ENCODE measurements at regions not wholly inside any gene's neighbourhood (a gene's known extent, or its start where the extent isn't known, plus 50 kb on each side); places are given as distances from the start of the nearest gene placed in this dataset.

DNA sequence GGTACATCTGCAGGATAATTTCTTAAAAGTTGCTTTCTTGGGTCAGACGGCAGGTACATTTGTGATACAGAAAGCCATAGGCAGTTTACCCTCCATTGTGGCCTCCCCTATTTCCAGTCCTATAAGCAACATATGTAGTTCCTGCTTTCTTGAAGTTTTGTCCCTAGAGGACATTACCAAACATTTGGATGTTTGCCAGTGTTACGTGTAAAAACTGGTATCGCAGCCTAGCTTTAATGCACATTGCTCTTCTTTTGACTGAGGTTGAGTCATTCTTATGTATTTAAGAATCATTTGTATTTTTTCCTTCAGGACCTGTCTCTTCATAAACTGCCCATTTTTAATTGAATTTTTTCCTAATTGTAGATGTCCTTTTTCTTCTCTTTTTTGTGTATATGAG is 114.3 kb downstream of the DIPK2A start:
- Histone ChIP-seq H3K27me3 (no peaks in the 10 kb centered on the region), H3K4me1 (no peaks in the 10 kb centered on the region), H3K27ac (no peak overlapping the region), H3K36me3 (no peaks in the 10 kb centered on the region), H3K9me3 (peaks cover 0 to 4% (median 0%) of the 10 kb centered on the region in 4 donors), H3K4me3 (no peak overlapping the region)
- no peak for DNase-seq (ENCODE audit: low spot score in 2 of 2)
- no peak for TF ChIP-seq POLR2A (IDR thresholded peaks at IDR 0.05)
- TF ChIP-seq EP300 (IDR thresholded peaks at IDR 0.05): no peak
- TF ChIP-seq, protein P1, sequence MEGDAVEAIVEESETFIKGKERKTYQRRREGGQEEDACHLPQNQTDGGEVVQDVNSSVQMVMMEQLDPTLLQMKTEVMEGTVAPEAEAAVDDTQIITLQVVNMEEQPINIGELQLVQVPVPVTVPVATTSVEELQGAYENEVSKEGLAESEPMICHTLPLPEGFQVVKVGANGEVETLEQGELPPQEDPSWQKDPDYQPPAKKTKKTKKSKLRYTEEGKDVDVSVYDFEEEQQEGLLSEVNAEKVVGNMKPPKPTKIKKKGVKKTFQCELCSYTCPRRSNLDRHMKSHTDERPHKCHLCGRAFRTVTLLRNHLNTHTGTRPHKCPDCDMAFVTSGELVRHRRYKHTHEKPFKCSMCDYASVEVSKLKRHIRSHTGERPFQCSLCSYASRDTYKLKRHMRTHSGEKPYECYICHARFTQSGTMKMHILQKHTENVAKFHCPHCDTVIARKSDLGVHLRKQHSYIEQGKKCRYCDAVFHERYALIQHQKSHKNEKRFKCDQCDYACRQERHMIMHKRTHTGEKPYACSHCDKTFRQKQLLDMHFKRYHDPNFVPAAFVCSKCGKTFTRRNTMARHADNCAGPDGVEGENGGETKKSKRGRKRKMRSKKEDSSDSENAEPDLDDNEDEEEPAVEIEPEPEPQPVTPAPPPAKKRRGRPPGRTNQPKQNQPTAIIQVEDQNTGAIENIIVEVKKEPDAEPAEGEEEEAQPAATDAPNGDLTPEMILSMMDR (IDR thresholded peaks at IDR 0.05): no peak
- 38 to 40% methylated on average over 3 of the region's 3 CpGs for WGBS, 2 donors

DNA sequence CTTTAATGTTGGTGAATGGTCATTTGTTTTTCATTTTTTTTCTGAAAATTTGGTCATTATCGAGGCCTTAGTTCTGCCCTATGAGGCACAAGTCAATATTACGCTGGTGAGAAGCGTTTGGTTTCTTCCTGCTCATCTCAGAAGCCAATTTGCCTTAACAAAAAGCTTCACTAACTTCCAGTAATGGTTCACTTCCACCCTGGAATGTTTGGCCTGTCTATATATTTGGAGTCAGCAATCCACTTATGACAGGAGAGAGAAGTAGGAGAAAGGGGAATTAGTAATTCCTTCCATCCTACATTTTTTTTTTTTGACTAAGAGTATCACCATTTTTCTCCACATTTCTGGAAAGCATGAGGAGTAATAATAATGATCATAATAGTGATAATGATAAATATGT is 124.4 kb downstream of the DIPK2A start:
- WGBS, 2 donors: 81 to 89% methylated on average over 3 of the region's 3 CpGs
- no peaks in the 10 kb centered on the region for H3K27me3 ChIP-seq
- DNase-seq (ENCODE audit: low spot score in 2 of 2): no peak
- H3K36me3 ChIP-seq: no peaks in the 10 kb centered on the region
- peaks cover 0 to 9% (median 0%) of the 10 kb centered on the region in 4 donors for H3K9me3 ChIP-seq
- H3K4me1 ChIP-seq: no peaks in the 10 kb centered on the region
- TF ChIP-seq, protein P1 (IDR thresholded peaks at IDR 0.05): no peak
- TF ChIP-seq EP300 (IDR thresholded peaks at IDR 0.05) (no peak), POLR2A (IDR thresholded peaks at IDR 0.05) (no peak)
- H3K27ac ChIP-seq: no peak overlapping the region
- no peak overlapping the region for H3K4me3 ChIP-seq

DNA sequence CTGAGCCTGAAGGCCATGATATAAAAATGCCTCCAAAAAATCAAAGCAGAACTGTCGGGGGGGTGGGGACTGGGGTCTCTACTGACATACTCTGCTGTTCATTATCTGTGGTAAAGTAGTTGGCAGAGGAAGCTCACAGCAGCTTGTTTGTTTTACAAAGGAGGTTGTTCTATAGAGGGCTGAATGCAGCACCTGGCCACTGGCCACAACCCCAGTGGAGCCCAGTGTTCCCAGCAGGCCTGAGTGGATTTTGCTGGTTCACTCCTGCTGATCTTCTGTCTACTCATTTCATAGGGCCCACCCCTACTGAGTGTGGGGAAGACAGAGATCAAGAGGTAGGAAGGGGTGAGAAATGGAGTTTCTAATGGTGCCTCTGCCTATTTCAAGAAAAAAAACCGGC is 125.5 kb downstream of the DIPK2A start:
- H3K36me3 ChIP-seq: no peaks in the 10 kb centered on the region
- WGBS, 2 donors: 81% methylated on average over 2 of the region's 2 CpGs
- H3K4me3 ChIP-seq: no peak overlapping the region
- no peak for DNase-seq (ENCODE audit: low spot score in 2 of 2)
- peaks cover 0 to 9% (median 0%) of the 10 kb centered on the region in 4 donors for H3K9me3 ChIP-seq
- TF ChIP-seq, protein P1 (IDR thresholded peaks at IDR 0.05): no peak
- TF ChIP-seq POLR2A (IDR thresholded peaks at IDR 0.05) (no peak), EP300 (IDR thresholded peaks at IDR 0.05) (no peak)
- H3K4me1 ChIP-seq: no peaks in the 10 kb centered on the region
- H3K27ac ChIP-seq: no peak overlapping the region
- no peaks in the 10 kb centered on the region for H3K27me3 ChIP-seq

DNA sequence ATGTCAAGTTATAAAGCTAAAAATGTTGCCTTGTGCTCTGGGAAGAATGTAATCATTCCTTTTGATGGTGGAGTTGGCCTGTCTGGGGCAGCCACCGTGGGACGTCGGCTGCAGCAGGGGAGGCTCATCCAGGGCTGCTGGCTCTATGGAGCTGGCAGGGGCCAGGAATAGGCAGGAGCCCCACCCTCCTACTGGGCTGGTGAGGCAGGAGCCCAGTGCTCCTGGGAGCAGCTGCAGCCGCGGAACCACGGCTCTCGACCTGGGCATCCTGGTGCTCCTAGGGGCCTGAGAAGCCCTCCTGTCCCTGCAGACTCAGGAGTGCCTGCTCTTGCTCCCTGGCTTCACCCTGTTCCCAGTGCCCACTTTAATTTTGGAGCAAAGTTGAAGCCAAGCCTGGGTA is 127.1 kb downstream of the DIPK2A start:
- WGBS, 2 donors: 81 to 85% methylated on average over 7 of the region's 7 CpGs
- Histone ChIP-seq H3K9me3 (peaks cover 0 to 9% (median 0%) of the 10 kb centered on the region in 4 donors), H3K27ac (no peak overlapping the region), H3K36me3 (no peaks in the 10 kb centered on the region), H3K27me3 (no peaks in the 10 kb centered on the region), H3K4me1 (no peaks in the 10 kb centered on the region), H3K4me3 (no peak overlapping the region)
- DNase-seq (ENCODE audit: low spot score in 2 of 2): no peak
- TF ChIP-seq POLR2A (IDR thresholded peaks at IDR 0.05) (no peak), EP300 (IDR thresholded peaks at IDR 0.05) (no peak)
- TF ChIP-seq, protein P1 (IDR thresholded peaks at IDR 0.05): no peak

DNA sequence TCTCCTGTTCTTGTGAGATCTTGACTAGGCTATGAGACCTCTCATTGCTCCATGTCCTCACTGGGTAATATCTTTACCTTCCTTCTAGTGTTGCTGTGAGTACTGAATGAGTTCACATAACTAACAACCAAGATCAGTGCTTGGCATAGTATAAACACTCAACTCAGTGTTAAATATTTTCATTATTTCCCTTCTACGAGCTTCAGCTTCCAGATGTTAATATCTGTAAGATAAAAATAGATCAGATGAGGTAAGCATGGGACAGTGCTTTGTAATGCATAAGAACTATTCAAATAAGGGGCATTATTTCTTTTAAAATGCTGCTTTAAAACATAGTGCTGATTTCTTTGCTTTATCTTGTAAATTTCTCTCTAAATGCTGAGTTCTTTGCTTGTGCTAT is 130.8 kb downstream of the DIPK2A start:
- Histone ChIP-seq H3K9me3 (peaks cover 0 to 9% (median 0%) of the 10 kb centered on the region in 4 donors), H3K36me3 (no peaks in the 10 kb centered on the region), H3K4me1 (peaks cover 0 to 2% (median 0%) of the 10 kb centered on the region in 4 donors), H3K27ac (no peak overlapping the region), H3K27me3 (no peaks in the 10 kb centered on the region), H3K4me3 (no peak overlapping the region)
- DNase-seq (ENCODE audit: low spot score in 2 of 2): no peak
- TF ChIP-seq, protein P1 (IDR thresholded peaks at IDR 0.05): no peak
- no peak for TF ChIP-seq POLR2A (IDR thresholded peaks at IDR 0.05)
- no peak for TF ChIP-seq EP300 (IDR thresholded peaks at IDR 0.05)
- 31 to 41% methylated on average over 1 of the region's 1 CpG for WGBS, 2 donors

Data from tibial nerve (tissue), 4 donors.